Endothelial cell of umbilical vein (primary cell): ENCODE measurements at regions not wholly inside any gene's neighbourhood (a gene's known extent, or its start where the extent isn't known, plus 50 kb on each side); places are given as distances from the start of the nearest gene placed in this dataset.

Source experiments
- EZH2 ChIP-seq: IDR thresholded peaks from 2 replicates; pipeline ENCODE4 v1.6.1; 2012; ENCODE audit warnings: borderline replicate concordance, low read depth, mild to moderate bottlenecking, moderate library complexity, low read length, inconsistent platforms; ENCODE audit not compliant: severe bottlenecking
- GATA2 ChIP-seq: IDR thresholded peaks from 2 replicates; pipeline ENCODE4 v1.7.0; 2011; ENCODE audit warnings: low read depth, mild to moderate bottlenecking, moderate library complexity, mixed read lengths, low read length; ENCODE audit not compliant: insufficient read length, insufficient read depth
- MAX ChIP-seq: IDR thresholded peaks from 2 replicates; pipeline ENCODE4 v1.6.1; 2011; ENCODE audit not compliant: insufficient read depth, insufficient read length
- POLR2A ChIP-seq: IDR thresholded peaks from 2 replicates; pipeline ENCODE4 v1.6.1; 2012; ENCODE audit warnings: low read depth, mild to moderate bottlenecking, control low read depth, low read length
- POLR2AphosphoS5 ChIP-seq: IDR thresholded peaks from 2 replicates; pipeline ENCODE4 v1.6.1; 2012; ENCODE audit warnings: low read depth, mild to moderate bottlenecking, control low read depth, low read length, moderate library complexity; ENCODE audit not compliant: insufficient read depth
- TF ChIP-seq, protein P1 (sequence below), 2 donors: IDR thresholded peaks; 1 replicate in 1 of 2; 2 replicates in 1 of 2; pipeline ENCODE4 v1.5.1; 2011; ENCODE audit warnings: low read length in 2 of 2, mild to moderate bottlenecking in 2 of 2, moderate library complexity in 2 of 2, control low read depth in 1 of 2, inconsistent platforms in 1 of 2, low read depth in 1 of 2; ENCODE audit not compliant: insufficient read depth in 1 of 2; ENCODE audit errors: extremely low read depth in 1 of 2

- TF ChIP-seq POLR2A (no peak), EZH2 (no peak), POLR2AphosphoS5 (no peak), GATA2 (no peak), MAX (no peak)
- TF ChIP-seq, protein P1, sequence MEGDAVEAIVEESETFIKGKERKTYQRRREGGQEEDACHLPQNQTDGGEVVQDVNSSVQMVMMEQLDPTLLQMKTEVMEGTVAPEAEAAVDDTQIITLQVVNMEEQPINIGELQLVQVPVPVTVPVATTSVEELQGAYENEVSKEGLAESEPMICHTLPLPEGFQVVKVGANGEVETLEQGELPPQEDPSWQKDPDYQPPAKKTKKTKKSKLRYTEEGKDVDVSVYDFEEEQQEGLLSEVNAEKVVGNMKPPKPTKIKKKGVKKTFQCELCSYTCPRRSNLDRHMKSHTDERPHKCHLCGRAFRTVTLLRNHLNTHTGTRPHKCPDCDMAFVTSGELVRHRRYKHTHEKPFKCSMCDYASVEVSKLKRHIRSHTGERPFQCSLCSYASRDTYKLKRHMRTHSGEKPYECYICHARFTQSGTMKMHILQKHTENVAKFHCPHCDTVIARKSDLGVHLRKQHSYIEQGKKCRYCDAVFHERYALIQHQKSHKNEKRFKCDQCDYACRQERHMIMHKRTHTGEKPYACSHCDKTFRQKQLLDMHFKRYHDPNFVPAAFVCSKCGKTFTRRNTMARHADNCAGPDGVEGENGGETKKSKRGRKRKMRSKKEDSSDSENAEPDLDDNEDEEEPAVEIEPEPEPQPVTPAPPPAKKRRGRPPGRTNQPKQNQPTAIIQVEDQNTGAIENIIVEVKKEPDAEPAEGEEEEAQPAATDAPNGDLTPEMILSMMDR (IDR thresholded peaks at IDR 0.05; ENCODE audit: extremely low read depth in 1 of 2, insufficient read depth in 1 of 2, low read depth in 1 of 2, low read length in 2 of 2) = no peak
These were observed 1186.6 kb downstream of the DIAPH3 start for GRCh38 chr13:58977085-58977484.
